Liver (tissue), 8 donors: ENCODE measurements at regions not wholly inside any gene's neighbourhood (a gene's known extent, or its start where the extent isn't known, plus 50 kb on each side); places are given as distances from the start of the nearest gene placed in this dataset.

ENCODE experiments used
- DNase-seq: peaks from one replicate; pipeline ENCODE4 v3.0.0-alpha.2; 2017; ENCODE audit warnings: low spot score
- H3K27ac ChIP-seq, 2 donors: one replicate each; pipeline ENCODE4 v1.7.0; 2013; ENCODE audit warnings: inconsistent platforms in 2 of 2, low read length in 2 of 2, control low read depth in 1 of 2, low read depth in 1 of 2, mild to moderate bottlenecking in 1 of 2
- H3K27me3 ChIP-seq, 4 donors: one replicate each; pipeline versions ENCODE4 v1.6.1 to v1.7.0; 2013; ENCODE audit warnings: low read length in 3 of 4, inconsistent platforms in 1 of 4, mild to moderate bottlenecking in 1 of 4, moderate library complexity in 1 of 4; ENCODE audit not compliant: control insufficient read depth in 4 of 4, insufficient read depth in 4 of 4
- H3K36me3 ChIP-seq, 4 donors: one replicate each; pipeline versions ENCODE4 v1.6.1 to v1.7.0; 2013; ENCODE audit warnings: low read length in 3 of 4, mild to moderate bottlenecking in 3 of 4, low read depth in 1 of 4, moderate library complexity in 1 of 4; ENCODE audit not compliant: control insufficient read depth in 4 of 4, insufficient read depth in 3 of 4
- H3K4me1 ChIP-seq, 4 donors: one replicate each; pipeline versions ENCODE4 v1.6.1 to v1.7.0; 2013; ENCODE audit warnings: low read length in 3 of 4, mild to moderate bottlenecking in 3 of 4, moderate library complexity in 1 of 4; ENCODE audit not compliant: control insufficient read depth in 4 of 4, insufficient read depth in 4 of 4
- H3K4me3 ChIP-seq, 3 donors: one replicate each; pipeline versions ENCODE4 v1.6.1 to v1.7.0; 2013; ENCODE audit warnings: low read length in 3 of 3, control low read depth in 1 of 3, low read depth in 1 of 3, mild to moderate bottlenecking in 1 of 3
- H3K9ac ChIP-seq, 2 donors: one replicate each; pipeline ENCODE4 v1.7.0; 2013; ENCODE audit warnings: low read length in 2 of 2, mild to moderate bottlenecking in 2 of 2, moderate library complexity in 2 of 2, control low read depth in 1 of 2, low read depth in 1 of 2
- H3K9me3 ChIP-seq, 4 donors: one replicate each; pipeline versions ENCODE4 v1.6.1 to v1.7.0; 2013; ENCODE audit warnings: low read length in 3 of 4; ENCODE audit not compliant: control insufficient read depth in 4 of 4
- EGR1 ChIP-seq, 2 donors: IDR thresholded peaks; 2 replicates each; pipeline ENCODE4 v1.6.1; 2016 to 2018; ENCODE audit warnings: antibody characterized with exemption in 2 of 2, low read depth in 2 of 2
- FOXA1 ChIP-seq: IDR thresholded peaks from 2 replicates; pipeline ENCODE4 v1.6.1; 2016; ENCODE audit warnings: antibody characterized with exemption
- FOXA2 ChIP-seq: IDR thresholded peaks from 2 replicates; pipeline ENCODE4 v1.6.1; 2016; ENCODE audit warnings: antibody characterized with exemption
- GABPA ChIP-seq, 2 donors: IDR thresholded peaks in 1 of 2; conservative IDR thresholded peaks in 1 of 2; 2 replicates each; pipeline ENCODE4 v1.6.1; 2016; ENCODE audit warnings: antibody characterized with exemption in 2 of 2, mild to moderate bottlenecking in 1 of 2, moderate library complexity in 1 of 2
- HNF4A ChIP-seq, 2 donors: conservative IDR thresholded peaks; 2 replicates each; pipeline ENCODE4 v1.6.1; 2016; ENCODE audit warnings: antibody characterized with exemption in 2 of 2, mild to moderate bottlenecking in 2 of 2
- HNF4G ChIP-seq: IDR thresholded peaks from 2 replicates; pipeline ENCODE4 v1.6.1; 2016; ENCODE audit warnings: antibody characterized with exemption
- JUND ChIP-seq, 2 donors: IDR thresholded peaks; 2 replicates each; pipeline ENCODE4 v1.6.1; 2016; ENCODE audit warnings: antibody characterized with exemption in 2 of 2
- NR2F2 ChIP-seq: IDR thresholded peaks from 2 replicates; pipeline ENCODE4 v1.6.1; 2016; ENCODE audit warnings: antibody characterized with exemption
- RAD21 ChIP-seq, 2 donors: IDR thresholded peaks; 2 replicates each; pipeline ENCODE4 v1.6.1; 2016; ENCODE audit warnings: antibody characterized with exemption in 2 of 2, mild to moderate bottlenecking in 2 of 2
- RXRA ChIP-seq, 2 donors: IDR thresholded peaks; 2 replicates each; pipeline ENCODE4 v1.6.1; 2017 to 2018; ENCODE audit warnings: antibody characterized with exemption in 2 of 2, mild to moderate bottlenecking in 1 of 2
- SP1 ChIP-seq: IDR thresholded peaks from 2 replicates; pipeline ENCODE4 v1.6.1; 2018; ENCODE audit warnings: antibody characterized with exemption, mild to moderate bottlenecking
- TAF1 ChIP-seq: conservative IDR thresholded peaks from 2 replicates; pipeline ENCODE4 v1.6.1; 2016; ENCODE audit warnings: antibody characterized with exemption, mild to moderate bottlenecking
- YY1 ChIP-seq: IDR thresholded peaks from 2 replicates; pipeline ENCODE4 v1.6.1; 2016; ENCODE audit warnings: antibody characterized with exemption, mild to moderate bottlenecking
- WGBS: extraction: QIAGEN DNeasy Blood & Tissue Kit; methylation state at CpG from one replicate; pipeline ENCODE4 v1.1.7; 2013; 5-methylcytosine and 5-hydroxymethylcytosine counted together
- TF ChIP-seq, protein P1 (sequence below): IDR thresholded peaks from 2 replicates; pipeline ENCODE4 v1.6.1; 2016; ENCODE audit warnings: antibody characterized with exemption
- TF ChIP-seq, protein P2 (sequence below): IDR thresholded peaks from 2 replicates; pipeline ENCODE4 v1.6.1; 2016; ENCODE audit warnings: antibody characterized with exemption, mild to moderate bottlenecking
- TF ChIP-seq, protein P3 (sequence below): IDR thresholded peaks from 2 replicates; pipeline ENCODE4 v1.6.1; 2016; ENCODE audit warnings: antibody characterized with exemption
- TF ChIP-seq, protein P4 (sequence below): fragments of 150-350 bp; IDR thresholded peaks from 2 replicates; pipeline ENCODE4 v1.5.1; 2017; ENCODE audit warnings: improper control_type of control experiment, low read depth, low read length; ENCODE audit not compliant: missing input control
- donor health status: healthy.
- donor health status: healthy.
- donor health status: healthy.
- donor health status: healthy.
- donor health status: healthy.

DNA sequence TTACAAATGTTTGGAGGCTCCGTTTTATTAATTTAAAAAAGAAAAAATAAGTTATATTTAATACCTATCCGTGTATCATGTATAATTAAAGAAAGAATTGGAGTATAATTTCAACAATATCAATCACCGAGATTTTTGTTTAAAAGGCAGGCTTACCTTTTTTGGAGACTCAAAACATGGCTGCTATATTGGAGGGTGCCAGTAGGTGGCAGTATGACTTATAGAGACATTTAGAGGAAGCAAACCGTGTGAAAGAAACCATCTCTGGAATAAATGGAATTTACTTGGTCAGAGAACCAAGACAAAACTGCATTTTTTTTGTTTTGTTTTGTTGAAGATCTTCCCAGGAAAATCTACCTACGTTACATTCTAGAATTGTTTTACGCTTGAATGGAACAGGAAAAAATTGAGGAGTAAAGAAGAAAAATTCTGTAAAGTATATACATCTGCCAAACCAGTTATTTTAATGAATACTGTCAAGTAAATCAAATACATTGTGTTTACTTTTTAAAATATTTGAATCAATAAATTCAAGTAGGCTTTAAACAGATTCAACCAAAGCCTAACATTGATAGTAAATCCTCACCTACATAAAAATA is 802.6 kb upstream of the ALCAM start:
- no peak for DNase-seq

DNA sequence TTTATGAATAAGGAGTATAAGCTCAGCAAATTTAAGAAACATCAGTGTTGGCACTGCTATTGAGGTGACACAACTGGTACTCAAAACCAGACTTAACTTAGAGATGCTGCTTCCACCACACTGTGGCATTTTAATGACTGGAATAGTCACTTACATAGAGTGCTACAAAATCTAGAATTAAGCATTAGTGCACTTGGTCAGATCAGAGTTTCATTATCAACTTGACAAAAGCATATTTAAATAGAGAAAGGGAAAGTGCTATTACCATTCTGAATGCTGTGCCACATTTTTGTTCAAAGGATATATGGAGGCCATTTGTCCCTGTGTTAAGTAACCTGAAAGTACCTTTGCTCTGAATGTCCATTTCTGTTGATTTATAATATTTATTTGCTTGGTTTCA is 800.7 kb upstream of the ALCAM start:
- DNase-seq: no peak
- no peak overlapping the region for H3K27ac ChIP-seq
- H3K36me3 ChIP-seq: no peaks in the 10 kb centered on the region
- H3K9me3 ChIP-seq: no peaks in the 10 kb centered on the region
- H3K4me1 ChIP-seq: no peaks in the 10 kb centered on the region
- no peak overlapping the region for H3K4me3 ChIP-seq
- H3K27me3 ChIP-seq: no peaks in the 10 kb centered on the region
- TF ChIP-seq SP1 (no peak), FOXA2 (no peak), RXRA (IDR thresholded peaks at IDR 0.05) (no peak), GABPA (IDR thresholded peaks at IDR 0.05 in 1 of 2, conservative IDR thresholded peaks at IDR 0.05 in 1 of 2) (no peak), HNF4A (conservative IDR thresholded peaks at IDR 0.05) (no peak), YY1 (no peak), HNF4G (no peak), FOXA1 (no peak), JUND (IDR thresholded peaks at IDR 0.05) (no peak), RAD21 (IDR thresholded peaks at IDR 0.05) (no peak), EGR1 (IDR thresholded peaks at IDR 0.05; ENCODE audit: low read depth in 2 of 2) (no peak), NR2F2 (no peak)
- TF ChIP-seq, protein P1, sequence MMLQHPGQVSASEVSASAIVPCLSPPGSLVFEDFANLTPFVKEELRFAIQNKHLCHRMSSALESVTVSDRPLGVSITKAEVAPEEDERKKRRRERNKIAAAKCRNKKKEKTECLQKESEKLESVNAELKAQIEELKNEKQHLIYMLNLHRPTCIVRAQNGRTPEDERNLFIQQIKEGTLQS: no peak
- TF ChIP-seq, protein P2, sequence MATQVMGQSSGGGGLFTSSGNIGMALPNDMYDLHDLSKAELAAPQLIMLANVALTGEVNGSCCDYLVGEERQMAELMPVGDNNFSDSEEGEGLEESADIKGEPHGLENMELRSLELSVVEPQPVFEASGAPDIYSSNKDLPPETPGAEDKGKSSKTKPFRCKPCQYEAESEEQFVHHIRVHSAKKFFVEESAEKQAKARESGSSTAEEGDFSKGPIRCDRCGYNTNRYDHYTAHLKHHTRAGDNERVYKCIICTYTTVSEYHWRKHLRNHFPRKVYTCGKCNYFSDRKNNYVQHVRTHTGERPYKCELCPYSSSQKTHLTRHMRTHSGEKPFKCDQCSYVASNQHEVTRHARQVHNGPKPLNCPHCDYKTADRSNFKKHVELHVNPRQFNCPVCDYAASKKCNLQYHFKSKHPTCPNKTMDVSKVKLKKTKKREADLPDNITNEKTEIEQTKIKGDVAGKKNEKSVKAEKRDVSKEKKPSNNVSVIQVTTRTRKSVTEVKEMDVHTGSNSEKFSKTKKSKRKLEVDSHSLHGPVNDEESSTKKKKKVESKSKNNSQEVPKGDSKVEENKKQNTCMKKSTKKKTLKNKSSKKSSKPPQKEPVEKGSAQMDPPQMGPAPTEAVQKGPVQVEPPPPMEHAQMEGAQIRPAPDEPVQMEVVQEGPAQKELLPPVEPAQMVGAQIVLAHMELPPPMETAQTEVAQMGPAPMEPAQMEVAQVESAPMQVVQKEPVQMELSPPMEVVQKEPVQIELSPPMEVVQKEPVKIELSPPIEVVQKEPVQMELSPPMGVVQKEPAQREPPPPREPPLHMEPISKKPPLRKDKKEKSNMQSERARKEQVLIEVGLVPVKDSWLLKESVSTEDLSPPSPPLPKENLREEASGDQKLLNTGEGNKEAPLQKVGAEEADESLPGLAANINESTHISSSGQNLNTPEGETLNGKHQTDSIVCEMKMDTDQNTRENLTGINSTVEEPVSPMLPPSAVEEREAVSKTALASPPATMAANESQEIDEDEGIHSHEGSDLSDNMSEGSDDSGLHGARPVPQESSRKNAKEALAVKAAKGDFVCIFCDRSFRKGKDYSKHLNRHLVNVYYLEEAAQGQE: no peak
- TF ChIP-seq, protein P3, sequence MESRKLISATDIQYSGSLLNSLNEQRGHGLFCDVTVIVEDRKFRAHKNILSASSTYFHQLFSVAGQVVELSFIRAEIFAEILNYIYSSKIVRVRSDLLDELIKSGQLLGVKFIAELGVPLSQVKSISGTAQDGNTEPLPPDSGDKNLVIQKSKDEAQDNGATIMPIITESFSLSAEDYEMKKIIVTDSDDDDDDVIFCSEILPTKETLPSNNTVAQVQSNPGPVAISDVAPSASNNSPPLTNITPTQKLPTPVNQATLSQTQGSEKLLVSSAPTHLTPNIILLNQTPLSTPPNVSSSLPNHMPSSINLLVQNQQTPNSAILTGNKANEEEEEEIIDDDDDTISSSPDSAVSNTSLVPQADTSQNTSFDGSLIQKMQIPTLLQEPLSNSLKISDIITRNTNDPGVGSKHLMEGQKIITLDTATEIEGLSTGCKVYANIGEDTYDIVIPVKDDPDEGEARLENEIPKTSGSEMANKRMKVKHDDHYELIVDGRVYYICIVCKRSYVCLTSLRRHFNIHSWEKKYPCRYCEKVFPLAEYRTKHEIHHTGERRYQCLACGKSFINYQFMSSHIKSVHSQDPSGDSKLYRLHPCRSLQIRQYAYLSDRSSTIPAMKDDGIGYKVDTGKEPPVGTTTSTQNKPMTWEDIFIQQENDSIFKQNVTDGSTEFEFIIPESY: no peak
- H3K9ac ChIP-seq: no peak overlapping the region

More for the DNA sequence above, 802.6 kb upstream of the ALCAM start:
- no peak overlapping the region for H3K9ac ChIP-seq
- no peak overlapping the region for H3K27ac ChIP-seq
- H3K36me3 ChIP-seq: no peaks in the 10 kb centered on the region
- H3K27me3 ChIP-seq: no peaks in the 10 kb centered on the region
- no peaks in the 10 kb centered on the region for H3K9me3 ChIP-seq
- 56% methylated on average over 6 of the region's 6 CpGs for WGBS
- no peak overlapping the region for H3K4me3 ChIP-seq
- TF ChIP-seq, protein P1: no peak
- no peak for TF ChIP-seq EGR1 (IDR thresholded peaks at IDR 0.05; ENCODE audit: low read depth in 2 of 2)
- peak; percentile 61 to 73 for TF ChIP-seq RAD21 (IDR thresholded peaks at IDR 0.05)
- TF ChIP-seq HNF4A (conservative IDR thresholded peaks at IDR 0.05): no peak
- TF ChIP-seq GABPA (IDR thresholded peaks at IDR 0.05 in 1 of 2, conservative IDR thresholded peaks at IDR 0.05 in 1 of 2): no peak
- TF ChIP-seq, protein P4, sequence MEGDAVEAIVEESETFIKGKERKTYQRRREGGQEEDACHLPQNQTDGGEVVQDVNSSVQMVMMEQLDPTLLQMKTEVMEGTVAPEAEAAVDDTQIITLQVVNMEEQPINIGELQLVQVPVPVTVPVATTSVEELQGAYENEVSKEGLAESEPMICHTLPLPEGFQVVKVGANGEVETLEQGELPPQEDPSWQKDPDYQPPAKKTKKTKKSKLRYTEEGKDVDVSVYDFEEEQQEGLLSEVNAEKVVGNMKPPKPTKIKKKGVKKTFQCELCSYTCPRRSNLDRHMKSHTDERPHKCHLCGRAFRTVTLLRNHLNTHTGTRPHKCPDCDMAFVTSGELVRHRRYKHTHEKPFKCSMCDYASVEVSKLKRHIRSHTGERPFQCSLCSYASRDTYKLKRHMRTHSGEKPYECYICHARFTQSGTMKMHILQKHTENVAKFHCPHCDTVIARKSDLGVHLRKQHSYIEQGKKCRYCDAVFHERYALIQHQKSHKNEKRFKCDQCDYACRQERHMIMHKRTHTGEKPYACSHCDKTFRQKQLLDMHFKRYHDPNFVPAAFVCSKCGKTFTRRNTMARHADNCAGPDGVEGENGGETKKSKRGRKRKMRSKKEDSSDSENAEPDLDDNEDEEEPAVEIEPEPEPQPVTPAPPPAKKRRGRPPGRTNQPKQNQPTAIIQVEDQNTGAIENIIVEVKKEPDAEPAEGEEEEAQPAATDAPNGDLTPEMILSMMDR: peak; percentile 72
- no peak for TF ChIP-seq TAF1
- no peaks in the 10 kb centered on the region for H3K4me1 ChIP-seq
